ENCODE measurements at regions not wholly inside any gene's neighbourhood (a gene's known extent, or its start where the extent isn't known, plus 50 kb on each side); places are given as distances from the start of the nearest gene placed in this dataset.
"Not testable (repeated sequence)": the region's sequence is repeated elsewhere in the genome, so short reads cannot be mapped to it uniquely, and the experiment has no call there.

DNA sequence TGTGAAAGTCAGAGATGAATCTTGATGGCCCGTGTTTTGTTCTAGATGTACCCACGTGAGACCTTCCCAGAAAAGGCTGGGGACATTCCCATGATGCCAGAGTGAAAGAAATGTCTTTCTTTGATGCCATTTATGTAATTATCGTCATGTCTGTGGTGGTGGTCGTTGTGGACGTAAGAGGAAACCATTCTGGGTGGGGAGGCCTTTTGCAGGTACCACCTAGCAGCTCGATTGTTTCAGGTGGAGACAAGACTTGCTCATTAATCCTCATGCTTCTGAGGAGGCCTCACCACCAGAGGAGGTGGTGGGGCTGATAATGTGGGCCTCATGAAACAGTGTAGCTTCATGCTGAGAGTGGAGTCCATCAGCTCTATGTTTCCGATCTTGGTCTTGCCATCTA lies 58.1 kb upstream of the USP3 start:
- Histone ChIP-seq H3K4me1 (ENCODE audit: control insufficient read depth, insufficient read depth, low read length, poor library complexity, severe bottlenecking) (peaks cover 11% of the 10 kb centered on the region), H3K27ac (ENCODE audit: insufficient read depth, low read length, poor library complexity, severe bottlenecking) (peak overlapping the region; percentile 33), H3K4me3 (ENCODE audit: insufficient read depth, low read depth, low read length, poor library complexity, severe bottlenecking) (no peak overlapping the region), H3K36me3 (ENCODE audit: control insufficient read depth, insufficient read depth, low read length) (no peaks in the 10 kb centered on the region), H3K27me3 (replicated peaks; ENCODE audit: control insufficient read depth, insufficient read depth, low read length, poor library complexity, severe bottlenecking) (no peaks in the 10 kb centered on the region), H3K9me3 (ENCODE audit: control insufficient read depth, low read length) (no peaks in the 10 kb centered on the region)
- DNase-seq = peak in 2 of 3 donors; percentile 11 to 26

DNA sequence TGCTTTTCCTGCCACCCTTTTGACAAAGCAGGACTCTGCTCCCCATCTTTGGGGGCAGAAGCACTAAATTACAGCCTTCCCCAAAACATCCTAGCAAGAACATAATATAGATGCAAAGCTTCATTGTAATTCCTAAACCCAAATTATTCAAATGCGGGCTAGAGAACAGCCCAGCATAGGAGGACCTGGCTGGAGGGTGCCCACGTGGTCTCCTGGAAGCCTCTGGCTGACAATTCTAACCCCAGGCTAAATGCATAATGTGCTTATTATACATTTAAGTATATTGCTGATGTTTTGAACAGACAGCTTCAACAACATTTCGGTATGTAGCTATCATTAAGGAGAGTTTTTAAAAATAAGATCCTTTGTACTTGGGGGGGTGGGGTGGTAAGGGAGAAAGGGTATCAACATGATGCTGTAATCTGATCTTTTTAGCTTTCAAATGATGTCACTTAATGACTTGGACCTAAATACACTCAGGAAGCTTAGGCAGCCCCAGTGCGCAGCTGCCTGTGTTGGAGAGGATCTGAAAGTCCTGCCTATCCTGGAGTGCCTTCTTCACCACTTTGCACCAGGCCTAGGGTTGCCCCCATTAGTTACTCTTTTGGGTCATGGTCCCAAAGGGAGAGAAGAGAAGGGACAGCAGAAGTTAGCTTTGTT lies 57.2 kb upstream of the USP3 start:
- H3K27ac ChIP-seq (ENCODE audit: insufficient read depth, low read length, poor library complexity, severe bottlenecking) = no peak overlapping the region
- no peaks in the 10 kb centered on the region for H3K9me3 ChIP-seq (ENCODE audit: control insufficient read depth, low read length)
- H3K4me1 ChIP-seq (ENCODE audit: control insufficient read depth, insufficient read depth, low read length, poor library complexity, severe bottlenecking) = peaks cover 11% of the 10 kb centered on the region
- no peaks in the 10 kb centered on the region for H3K36me3 ChIP-seq (ENCODE audit: control insufficient read depth, insufficient read depth, low read length)
- DNase-seq = no peak
- H3K27me3 ChIP-seq (replicated peaks; ENCODE audit: control insufficient read depth, insufficient read depth, low read length, poor library complexity, severe bottlenecking) = no peaks in the 10 kb centered on the region
- no peak overlapping the region for H3K4me3 ChIP-seq (ENCODE audit: insufficient read depth, low read depth, low read length, poor library complexity, severe bottlenecking)

DNA sequence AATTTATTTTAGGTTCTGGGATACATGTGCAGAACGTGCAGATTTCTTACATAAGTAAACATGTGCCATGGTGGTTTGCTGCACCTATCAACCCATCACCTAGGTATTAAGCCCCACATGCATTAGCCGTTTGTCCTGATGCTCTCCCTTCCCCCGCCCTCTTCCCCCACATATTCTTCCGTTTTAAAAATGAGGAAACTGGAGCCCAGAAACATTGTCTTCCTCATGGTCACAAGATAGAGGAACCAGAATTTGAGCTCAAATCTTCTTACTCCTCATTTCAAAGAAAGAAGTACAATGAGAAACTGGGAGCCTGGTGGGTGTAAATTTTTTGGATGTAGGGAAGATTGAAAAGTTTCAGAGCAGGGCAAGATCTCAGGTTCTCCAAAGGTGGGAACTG lies 56.1 kb upstream of the USP3 start:
- H3K27me3 ChIP-seq (replicated peaks; ENCODE audit: control insufficient read depth, insufficient read depth, low read length, poor library complexity, severe bottlenecking) = no peaks in the 10 kb centered on the region
- H3K27ac ChIP-seq (ENCODE audit: insufficient read depth, low read length, poor library complexity, severe bottlenecking) = no peak overlapping the region
- no peaks in the 10 kb centered on the region for H3K9me3 ChIP-seq (ENCODE audit: control insufficient read depth, low read length)
- DNase-seq = no peak
- H3K36me3 ChIP-seq (ENCODE audit: control insufficient read depth, insufficient read depth, low read length) = no peaks in the 10 kb centered on the region
- peaks cover 8% of the 10 kb centered on the region for H3K4me1 ChIP-seq (ENCODE audit: control insufficient read depth, insufficient read depth, low read length, poor library complexity, severe bottlenecking)
- no peak overlapping the region for H3K4me3 ChIP-seq (ENCODE audit: insufficient read depth, low read depth, low read length, poor library complexity, severe bottlenecking)

DNA sequence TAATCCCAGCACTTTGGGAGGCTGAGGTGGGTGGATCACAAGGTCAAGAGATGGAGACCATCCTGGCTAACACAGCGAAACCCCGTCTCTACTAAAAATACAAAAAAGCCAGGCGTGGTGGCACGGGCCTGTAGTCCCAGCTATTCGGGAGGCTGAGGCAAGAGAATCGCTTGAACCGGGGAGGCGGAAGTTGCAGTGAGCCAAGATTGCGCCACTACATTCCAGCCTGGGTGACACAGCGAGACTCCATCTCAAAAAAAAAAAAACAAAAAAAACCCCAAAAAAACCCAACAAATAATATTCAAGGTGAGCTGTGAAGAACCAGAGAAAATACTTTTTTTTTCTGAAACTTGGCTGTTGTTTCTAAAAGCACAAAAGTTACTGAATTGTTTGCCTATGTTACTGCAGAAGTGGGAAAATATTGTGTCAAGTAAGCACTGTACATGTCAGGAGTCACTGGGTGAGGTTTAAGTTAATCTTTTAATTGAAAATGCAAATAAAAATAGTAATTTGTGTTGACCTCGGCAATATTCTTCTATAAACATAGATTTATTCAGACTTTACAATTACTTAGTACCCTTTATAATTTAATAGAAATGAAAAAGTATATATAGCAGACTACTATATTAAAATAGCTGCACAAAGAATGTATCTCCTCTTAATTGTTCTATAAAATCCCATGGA lies 55.4 kb upstream of the USP3 start:
- DNase-seq; H3K27ac ChIP-seq (ENCODE audit: insufficient read depth, low read length, poor library complexity, severe bottlenecking); H3K4me3 ChIP-seq (ENCODE audit: insufficient read depth, low read depth, low read length, poor library complexity, severe bottlenecking): not testable (repeated sequence)

DNA sequence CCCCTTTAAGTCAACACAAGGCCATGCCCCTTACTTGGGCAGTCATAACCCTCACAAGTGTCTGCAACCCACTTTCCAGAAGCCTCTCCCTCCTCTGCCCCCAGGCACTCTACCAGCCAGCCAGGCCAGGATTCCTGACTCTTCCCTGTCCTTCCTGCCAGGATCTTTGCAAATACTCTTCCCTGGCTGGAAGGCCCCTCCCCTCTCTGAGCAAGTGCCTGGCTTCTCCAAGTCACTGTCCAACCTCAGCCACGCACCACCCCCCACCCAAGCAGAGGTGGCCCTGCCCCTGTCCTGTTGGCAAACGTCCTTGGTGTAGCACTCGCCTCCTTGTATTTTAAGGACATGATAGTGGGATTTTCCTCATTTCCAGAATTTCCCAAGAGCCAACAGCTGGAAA lies 54.7 kb upstream of the USP3 start:
- Histone ChIP-seq H3K4me3 (ENCODE audit: insufficient read depth, low read depth, low read length, poor library complexity, severe bottlenecking) (no peak overlapping the region), H3K27me3 (replicated peaks; ENCODE audit: control insufficient read depth, insufficient read depth, low read length, poor library complexity, severe bottlenecking) (no peaks in the 10 kb centered on the region), H3K36me3 (ENCODE audit: control insufficient read depth, insufficient read depth, low read length) (no peaks in the 10 kb centered on the region), H3K9me3 (ENCODE audit: control insufficient read depth, low read length) (no peaks in the 10 kb centered on the region), H3K4me1 (ENCODE audit: control insufficient read depth, insufficient read depth, low read length, poor library complexity, severe bottlenecking) (peaks cover 8% of the 10 kb centered on the region), H3K27ac (ENCODE audit: insufficient read depth, low read length, poor library complexity, severe bottlenecking) (no peak overlapping the region)
- no peak for DNase-seq

More for the DNA sequence above, 55.4 kb upstream of the USP3 start:
- not testable (repeated sequence) for H3K27me3 ChIP-seq (replicated peaks; ENCODE audit: control insufficient read depth, insufficient read depth, low read length, poor library complexity, severe bottlenecking); H3K36me3 ChIP-seq (ENCODE audit: control insufficient read depth, insufficient read depth, low read length); H3K9me3 ChIP-seq (ENCODE audit: control insufficient read depth, low read length); H3K4me1 ChIP-seq (ENCODE audit: control insufficient read depth, insufficient read depth, low read length, poor library complexity, severe bottlenecking)

DNA sequence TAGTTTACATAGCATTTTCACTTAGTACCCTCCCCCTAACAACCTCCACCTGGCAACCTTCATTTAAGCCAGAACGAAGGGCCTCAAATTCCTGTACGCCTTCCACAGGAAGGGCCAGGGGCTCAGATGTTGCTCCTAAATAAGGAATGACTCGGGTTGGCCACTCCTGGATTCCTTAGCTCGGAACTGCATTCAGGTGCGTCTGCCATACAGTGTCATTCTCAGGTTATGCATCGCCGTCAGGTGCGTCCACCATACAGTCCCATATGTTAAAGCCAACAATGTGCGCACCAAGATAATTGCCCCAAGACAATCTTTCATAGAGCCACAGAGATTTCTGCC lies 53.5 kb upstream of the USP3 start:
- H3K36me3 ChIP-seq (ENCODE audit: control insufficient read depth, insufficient read depth, low read length) = no peaks in the 10 kb centered on the region
- no peaks in the 10 kb centered on the region for H3K27me3 ChIP-seq (replicated peaks; ENCODE audit: control insufficient read depth, insufficient read depth, low read length, poor library complexity, severe bottlenecking)
- no peak overlapping the region for H3K4me3 ChIP-seq (ENCODE audit: insufficient read depth, low read depth, low read length, poor library complexity, severe bottlenecking)
- no peak overlapping the region for H3K27ac ChIP-seq (ENCODE audit: insufficient read depth, low read length, poor library complexity, severe bottlenecking)
- H3K9me3 ChIP-seq (ENCODE audit: control insufficient read depth, low read length) = no peaks in the 10 kb centered on the region
- no peak for DNase-seq
- peaks cover 7% of the 10 kb centered on the region for H3K4me1 ChIP-seq (ENCODE audit: control insufficient read depth, insufficient read depth, low read length, poor library complexity, severe bottlenecking)

DNA sequence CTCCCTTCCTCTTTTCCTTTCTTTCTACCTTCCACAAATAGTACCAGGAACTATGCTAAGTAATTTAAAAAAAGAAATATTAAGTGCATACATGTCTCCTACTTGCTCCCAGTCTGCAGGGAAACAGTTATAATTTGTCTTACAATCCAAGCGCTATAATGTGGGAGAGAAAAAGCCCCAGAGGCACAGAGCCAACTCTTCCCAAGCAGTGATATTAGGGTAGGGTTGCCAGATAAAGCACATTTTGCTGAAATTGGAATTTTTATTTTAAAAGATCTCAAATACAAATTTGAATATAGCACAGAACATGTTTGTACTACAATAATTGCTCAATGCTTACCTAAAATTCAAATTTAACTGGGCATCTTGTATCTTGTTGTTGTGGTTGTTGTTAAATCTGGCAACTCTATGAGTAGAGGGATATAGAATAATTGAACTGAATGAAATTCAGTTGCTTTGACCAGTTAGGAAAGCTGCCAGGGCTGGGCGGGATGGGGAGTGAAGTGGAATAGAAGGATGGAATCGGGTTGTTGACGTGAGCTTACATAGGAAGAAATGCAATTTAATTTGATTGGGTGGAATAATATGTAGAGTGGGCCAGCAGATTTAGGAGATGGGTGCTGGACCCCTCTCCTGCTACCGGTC lies 52.6 kb upstream of the USP3 start:
- DNase-seq = no peak
- Histone ChIP-seq H3K27me3 (replicated peaks; ENCODE audit: control insufficient read depth, insufficient read depth, low read length, poor library complexity, severe bottlenecking) (no peaks in the 10 kb centered on the region), H3K36me3 (ENCODE audit: control insufficient read depth, insufficient read depth, low read length) (no peaks in the 10 kb centered on the region), H3K4me3 (ENCODE audit: insufficient read depth, low read depth, low read length, poor library complexity, severe bottlenecking) (no peak overlapping the region), H3K9me3 (ENCODE audit: control insufficient read depth, low read length) (no peaks in the 10 kb centered on the region), H3K27ac (ENCODE audit: insufficient read depth, low read length, poor library complexity, severe bottlenecking) (no peak overlapping the region), H3K4me1 (ENCODE audit: control insufficient read depth, insufficient read depth, low read length, poor library complexity, severe bottlenecking) (no peaks in the 10 kb centered on the region)

DNA sequence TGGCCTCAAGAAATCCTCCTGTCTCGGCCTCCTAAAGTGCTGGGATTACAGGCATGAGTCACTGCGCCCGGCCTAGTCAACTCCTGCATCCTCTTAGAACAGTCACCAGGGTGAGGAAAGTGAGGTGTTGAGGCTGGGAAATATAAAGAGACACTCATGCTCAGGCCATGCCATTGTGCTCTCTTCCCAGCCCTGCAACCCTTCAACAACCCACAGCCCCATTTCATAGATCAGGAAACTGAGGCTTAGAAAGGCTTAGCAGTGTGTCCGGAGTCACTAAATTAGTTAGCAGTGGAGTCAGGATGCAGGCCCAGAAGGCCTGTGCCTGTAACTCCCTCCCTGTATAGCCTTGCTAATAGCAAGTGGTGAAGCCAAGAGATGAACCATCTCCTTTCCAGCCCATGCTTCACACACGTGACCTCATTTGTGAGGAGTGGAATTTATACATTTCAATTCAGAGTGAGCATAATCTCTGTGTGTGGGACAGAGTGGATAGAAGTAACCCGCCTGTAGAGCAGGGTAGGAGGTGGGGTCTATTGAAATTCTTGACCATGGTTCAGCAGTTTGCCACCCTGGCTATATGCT lies 51.7 kb upstream of the USP3 start:
- H3K27me3 ChIP-seq (replicated peaks; ENCODE audit: control insufficient read depth, insufficient read depth, low read length, poor library complexity, severe bottlenecking) = no peaks in the 10 kb centered on the region
- H3K4me3 ChIP-seq (ENCODE audit: insufficient read depth, low read depth, low read length, poor library complexity, severe bottlenecking) = no peak overlapping the region
- DNase-seq = no peak
- no peaks in the 10 kb centered on the region for H3K9me3 ChIP-seq (ENCODE audit: control insufficient read depth, low read length)
- no peaks in the 10 kb centered on the region for H3K4me1 ChIP-seq (ENCODE audit: control insufficient read depth, insufficient read depth, low read length, poor library complexity, severe bottlenecking)
- no peak overlapping the region for H3K27ac ChIP-seq (ENCODE audit: insufficient read depth, low read length, poor library complexity, severe bottlenecking)
- no peaks in the 10 kb centered on the region for H3K36me3 ChIP-seq (ENCODE audit: control insufficient read depth, insufficient read depth, low read length)

DNA sequence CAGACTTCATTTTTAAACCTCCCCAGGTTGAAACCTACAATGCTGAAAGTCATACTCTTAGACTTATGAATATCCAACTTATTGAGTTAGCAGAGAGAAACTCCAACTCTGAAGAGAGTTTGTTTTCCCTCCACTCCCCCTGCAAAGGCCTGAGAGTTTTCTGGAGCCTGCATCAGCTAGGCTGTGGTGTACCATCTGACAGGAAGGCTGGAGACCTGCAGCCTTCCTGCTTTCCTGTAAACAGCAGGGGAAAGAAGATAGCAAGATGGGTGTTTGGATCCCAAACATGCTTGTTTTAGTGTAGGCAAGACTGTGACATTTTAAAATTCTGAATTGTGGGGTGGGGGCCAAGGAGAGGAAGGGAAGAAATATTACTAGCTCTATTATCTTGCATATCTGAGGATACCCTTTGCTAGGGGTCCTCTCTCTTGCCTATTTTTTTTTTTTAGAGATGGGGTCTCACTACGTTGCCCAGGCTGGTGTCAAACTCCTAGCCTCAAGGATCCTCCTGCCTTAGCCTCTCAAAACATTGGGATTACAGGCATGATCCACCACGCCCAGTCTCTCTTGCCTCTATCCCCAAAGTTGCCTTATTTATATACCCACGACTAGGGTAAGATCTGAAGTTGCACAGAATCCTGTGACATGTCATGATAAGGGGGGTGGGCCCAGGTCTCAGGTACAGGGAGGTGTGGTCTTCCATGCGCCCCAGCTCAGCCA lies 51.0 kb upstream of the USP3 start:
- no peaks in the 10 kb centered on the region for H3K4me1 ChIP-seq (ENCODE audit: control insufficient read depth, insufficient read depth, low read length, poor library complexity, severe bottlenecking)
- no peak for DNase-seq
- H3K9me3 ChIP-seq (ENCODE audit: control insufficient read depth, low read length) = no peaks in the 10 kb centered on the region
- no peaks in the 10 kb centered on the region for H3K36me3 ChIP-seq (ENCODE audit: control insufficient read depth, insufficient read depth, low read length)
- no peak overlapping the region for H3K4me3 ChIP-seq (ENCODE audit: insufficient read depth, low read depth, low read length, poor library complexity, severe bottlenecking)
- H3K27ac ChIP-seq (ENCODE audit: insufficient read depth, low read length, poor library complexity, severe bottlenecking) = no peak overlapping the region
- H3K27me3 ChIP-seq (replicated peaks; ENCODE audit: control insufficient read depth, insufficient read depth, low read length, poor library complexity, severe bottlenecking) = no peaks in the 10 kb centered on the region

Data from effector memory CD4-positive, alpha-beta T cell (primary cell).